HG03521 (cell line): ENCODE measurements at regions not wholly inside any gene's neighbourhood (a gene's known extent, or its start where the extent isn't known, plus 50 kb on each side); places are given as distances from the start of the nearest gene placed in this dataset.
A peak's percentile ranks its signal among the peaks of the same experiment; 100 is the strongest.

Experiments used
- ATAC-seq: cut with Tn5 transposase; IDR thresholded peaks from one replicate; pipeline ENCODE4 v1.9.1; 2021; ENCODE audit warnings: mild to moderate bottlenecking, moderate library complexity; ENCODE audit not compliant: unreplicated experiment

DNA sequence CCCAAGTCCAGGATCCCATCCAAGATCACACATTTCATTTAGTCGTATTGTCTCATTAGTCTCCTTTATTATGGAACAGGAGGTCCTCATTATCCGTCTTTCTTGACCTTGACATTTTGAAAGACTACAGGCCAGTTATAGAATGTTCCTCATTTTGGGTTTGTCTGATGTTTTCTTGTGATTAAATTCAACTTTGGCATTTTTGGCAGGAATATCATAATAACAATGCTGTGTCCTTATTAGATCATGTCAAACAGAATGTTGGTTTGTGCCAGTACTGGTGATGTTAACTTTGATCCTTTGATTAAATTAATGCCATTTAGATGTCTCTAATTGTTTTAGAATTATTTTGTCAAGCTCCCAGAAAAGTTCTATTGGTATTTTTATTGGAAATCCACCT lies 106.5 kb upstream of the FRY start:
- ATAC-seq: no peak

GRCh38 chr13:31927219-31927653 lies 104.3 kb upstream of the FRY start:
- ATAC-seq: no peak

- ATAC-seq: no peak
These were observed 102.4 kb upstream of the FRY start for GRCh38 chr13:31929031-31929770.

GRCh38 chr13:31930490-31930889 lies 101.1 kb upstream of the FRY start:
- peak; percentile 19 for ATAC-seq

GRCh38 chr13:31930901-31931522 lies 100.6 kb upstream of the FRY start:
- peak; percentile 98 for ATAC-seq

GRCh38 chr13:31937436-31937835 lies 94.1 kb upstream of the FRY start:
- no peak for ATAC-seq

GRCh38 chr13:31940076-31940475 lies 91.5 kb upstream of the FRY start:
- ATAC-seq: no peak

GRCh38 chr13:31943591-31943990 lies 88.0 kb upstream of the FRY start:
- no peak for ATAC-seq

DNA sequence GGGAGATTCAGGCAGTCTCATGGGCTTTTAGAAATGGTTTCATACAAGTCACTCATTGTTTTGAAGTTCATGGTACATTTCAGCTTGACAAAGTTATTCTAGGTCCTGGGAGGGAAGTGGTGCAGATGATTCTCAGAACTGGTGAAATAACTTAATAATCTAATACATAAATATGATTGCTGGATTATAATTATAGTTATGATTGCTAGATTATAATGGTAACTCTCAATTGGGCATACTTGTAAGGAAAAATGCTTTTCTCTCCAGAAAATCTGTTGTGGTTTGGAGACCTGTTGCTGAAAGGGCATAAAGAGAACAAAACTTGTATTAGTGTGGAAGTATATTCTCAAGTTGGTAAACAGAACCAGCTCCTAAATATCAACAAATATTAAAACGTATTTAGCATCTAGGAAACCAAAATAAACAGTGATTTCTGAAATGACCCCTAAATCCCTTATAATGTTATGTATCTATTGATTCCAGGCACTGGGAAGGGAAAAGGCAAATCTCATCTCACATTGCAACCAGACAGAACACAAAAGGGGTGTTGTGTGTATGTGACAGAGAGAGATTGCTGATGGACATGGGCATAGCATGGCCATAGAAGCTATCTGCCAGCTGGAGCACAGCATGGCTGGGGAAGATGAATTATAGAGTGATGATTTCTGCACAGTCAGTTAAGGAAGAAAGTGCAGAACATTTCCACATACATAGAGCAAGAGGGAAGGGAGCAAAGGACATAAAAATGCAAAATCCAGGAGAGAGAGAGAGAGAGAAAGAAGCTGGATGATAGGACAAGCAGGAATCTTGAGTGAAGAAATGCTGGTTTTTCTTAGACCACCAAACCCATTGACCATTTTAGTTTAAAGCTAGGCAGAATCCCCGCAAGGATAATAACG lies 87.1 kb upstream of the FRY start:
- ATAC-seq: no peak

DNA sequence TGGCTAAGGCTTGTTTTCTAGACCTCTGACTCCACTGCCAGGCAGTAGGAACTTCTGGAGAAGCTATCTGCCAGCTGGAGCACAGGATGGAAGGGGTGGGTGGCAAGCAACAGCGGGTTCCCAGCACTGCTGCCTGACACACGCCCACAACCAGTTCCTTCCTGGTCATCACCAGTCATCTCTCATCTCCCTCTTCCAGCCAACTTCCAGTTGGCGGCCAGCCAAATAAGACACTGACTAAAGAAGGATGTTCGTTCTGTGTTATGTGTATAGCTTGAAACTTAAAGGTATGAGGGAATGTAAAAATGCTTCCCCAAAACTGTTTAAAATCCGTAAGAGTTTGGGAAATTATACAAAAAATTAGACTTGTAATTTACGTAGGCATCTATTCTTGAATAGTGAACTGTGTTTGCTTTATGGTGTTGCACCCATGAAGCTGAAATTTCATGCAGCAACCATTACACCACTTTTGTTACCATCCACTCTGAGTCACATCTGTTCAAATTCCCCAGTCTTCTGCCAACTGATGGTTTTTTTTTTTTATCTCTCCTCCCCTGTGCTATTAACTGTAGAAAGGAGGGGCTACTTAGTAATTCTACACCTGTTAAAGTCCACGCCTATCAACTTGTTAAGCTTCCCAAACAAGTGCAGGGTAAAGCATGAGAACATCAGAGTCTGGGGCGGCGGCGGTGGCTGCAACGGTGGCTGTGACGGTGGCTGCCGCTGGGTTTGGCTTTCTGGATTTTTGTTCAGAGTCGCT lies 86.2 kb upstream of the FRY start:
- ATAC-seq: no peak

GRCh38 chr13:31946091-31946770 lies 85.3 kb upstream of the FRY start:
- no peak for ATAC-seq

GRCh38 chr13:31947105-31947504 lies 84.5 kb upstream of the FRY start:
- no peak for ATAC-seq

DNA sequence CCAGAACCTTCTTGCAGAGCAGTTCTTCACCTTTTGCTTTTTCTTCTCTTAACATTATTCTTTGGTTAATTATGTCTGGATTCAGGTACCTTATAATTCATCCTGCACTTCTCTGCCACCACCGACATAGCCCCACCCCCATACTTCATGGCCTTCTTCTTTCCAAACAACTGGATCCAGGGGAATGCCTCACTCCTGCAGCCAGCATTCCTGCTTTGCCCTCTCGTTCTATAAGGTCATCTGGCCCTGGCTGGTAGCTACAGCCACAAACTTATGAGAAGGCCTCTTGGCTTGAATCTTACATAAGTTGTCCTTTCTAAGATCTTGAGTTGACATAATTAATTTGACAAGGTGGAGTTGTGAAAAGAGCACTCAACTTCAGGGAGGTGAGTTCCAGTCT lies 84.1 kb upstream of the FRY start:
- no peak for ATAC-seq

GRCh38 chr13:31949486-31949885 lies 82.1 kb upstream of the FRY start:
- no peak for ATAC-seq

DNA sequence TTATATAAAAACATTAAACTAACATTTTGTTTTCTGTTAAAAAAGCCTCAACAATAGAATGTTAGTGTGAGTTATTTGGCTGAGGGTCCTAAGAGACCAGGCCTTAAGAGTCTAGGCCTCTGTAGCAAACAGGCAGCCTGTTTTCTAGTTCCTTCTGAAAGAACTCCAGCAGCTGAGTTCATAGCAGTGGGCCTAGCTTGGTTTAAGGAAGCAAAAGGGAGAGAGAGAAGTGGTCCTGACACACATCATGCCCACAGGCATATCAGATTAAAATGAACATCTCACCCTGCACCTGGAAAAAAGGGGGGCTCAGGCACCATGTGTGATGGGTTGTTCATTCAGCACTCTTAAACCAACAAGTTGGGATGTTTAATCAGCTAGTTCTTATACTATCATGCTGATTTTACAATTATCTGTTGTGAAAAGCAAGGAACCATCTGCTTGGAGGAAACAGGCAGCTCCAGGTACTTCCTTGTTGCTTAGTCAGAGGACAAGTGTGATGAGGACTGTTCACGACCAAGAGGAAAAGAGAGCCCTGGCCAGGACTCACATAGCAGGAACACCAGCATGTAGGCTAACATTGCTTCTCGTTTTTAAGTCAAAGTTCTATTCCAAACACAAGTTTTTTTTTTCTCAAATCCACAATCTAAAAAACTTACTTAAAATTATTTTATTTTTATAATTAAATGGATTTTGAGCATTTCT lies 81.3 kb upstream of the FRY start:
- no peak for ATAC-seq

GRCh38 chr13:31951215-31951678 lies 80.3 kb upstream of the FRY start:
- ATAC-seq: peak; percentile 94

DNA sequence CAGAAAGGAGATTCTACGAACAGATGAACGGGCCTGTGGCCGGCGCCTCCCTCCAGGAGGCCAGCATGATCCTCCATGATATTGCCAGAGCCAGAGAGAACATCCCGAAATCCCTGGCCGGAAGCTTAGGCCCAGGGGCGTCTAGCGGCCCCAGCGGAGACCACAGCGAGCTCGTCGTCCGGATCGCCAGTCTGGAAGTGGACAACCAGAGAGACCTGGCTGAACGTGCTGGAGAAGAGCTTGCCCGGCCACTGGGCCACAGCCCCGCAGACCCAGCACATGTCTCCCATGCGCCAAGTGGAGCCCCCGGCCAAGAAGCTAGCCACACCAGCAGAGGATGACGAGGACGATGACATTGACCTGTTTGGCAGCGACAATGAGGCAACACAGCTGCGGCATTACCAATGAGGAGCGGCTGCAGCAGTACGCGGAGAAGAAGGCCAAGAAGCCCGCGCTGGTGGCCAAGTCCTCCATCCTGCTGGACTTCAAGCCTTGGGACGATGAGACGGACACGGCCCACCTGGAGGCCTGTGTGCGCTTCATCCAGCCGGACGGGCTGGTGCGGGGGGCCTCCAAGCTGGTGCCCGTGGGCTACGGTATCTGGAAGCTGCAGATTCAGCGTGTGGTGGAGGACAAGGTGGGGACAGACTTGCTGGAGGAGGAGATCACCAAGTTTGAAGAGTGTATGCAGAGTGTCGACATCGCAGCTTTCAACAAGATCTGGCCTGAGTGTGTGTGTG lies 78.8 kb upstream of the FRY start:
- no peak for ATAC-seq

DNA sequence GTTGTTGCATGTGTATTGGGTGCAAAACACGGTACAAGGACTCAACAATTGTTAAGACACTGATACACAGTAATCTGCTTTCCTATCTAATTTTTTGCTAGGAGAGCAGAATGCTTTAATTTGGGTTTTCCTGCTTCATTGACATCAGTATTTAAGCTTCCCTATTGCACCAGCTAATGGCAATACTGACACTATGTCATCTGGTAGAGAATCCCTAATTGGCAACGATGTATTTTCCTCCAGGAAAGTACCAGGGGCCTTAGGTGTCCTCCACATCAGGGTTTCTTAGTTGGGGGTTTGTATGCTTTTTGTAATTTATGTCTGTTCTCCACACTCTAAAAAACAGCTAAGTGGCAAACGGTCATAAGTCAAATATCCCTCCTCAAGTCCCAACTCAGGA lies 76.5 kb upstream of the FRY start:
- no peak for ATAC-seq

GRCh38 chr13:31955741-31956140 lies 75.8 kb upstream of the FRY start:
- no peak for ATAC-seq
